ENCODE measurements at regions not wholly inside any gene's neighbourhood (a gene's known extent, or its start where the extent isn't known, plus 50 kb on each side); places are given as distances from the start of the nearest gene placed in this dataset.
A peak's percentile ranks its signal among the peaks of the same experiment; 100 is the strongest.

DNA sequence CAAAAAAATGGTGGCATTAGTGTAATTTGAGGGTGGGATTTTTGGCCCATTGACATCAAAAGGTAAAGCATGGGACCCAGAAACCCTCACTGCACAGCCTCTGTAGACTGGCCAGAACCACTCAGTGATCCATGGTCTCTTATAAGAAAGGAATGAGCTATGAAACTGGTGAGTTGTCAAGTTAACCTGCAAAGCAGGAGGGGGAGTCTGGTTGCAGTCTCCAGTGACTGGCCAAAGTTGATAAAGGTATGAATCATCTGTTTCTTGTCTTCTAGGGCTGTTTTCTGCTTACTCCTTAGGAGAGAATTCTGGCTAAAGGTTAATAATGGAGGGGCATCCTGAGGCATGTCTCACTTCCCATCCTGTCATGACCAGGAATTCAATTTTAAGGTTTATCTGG lies 325.2 kb downstream of the TLR4 start:
- no peak for ATAC-seq (replicated peaks in 6 of 8)
- in situ Hi-C loops (cut with MboI; ENCODE audit: low pct_unique_long_range_greater_than_20kb in 2 of 9, low sequenced_read_pairs in 9 of 9, unreplicated experiment in 9 of 9) = no loop called here

DNA sequence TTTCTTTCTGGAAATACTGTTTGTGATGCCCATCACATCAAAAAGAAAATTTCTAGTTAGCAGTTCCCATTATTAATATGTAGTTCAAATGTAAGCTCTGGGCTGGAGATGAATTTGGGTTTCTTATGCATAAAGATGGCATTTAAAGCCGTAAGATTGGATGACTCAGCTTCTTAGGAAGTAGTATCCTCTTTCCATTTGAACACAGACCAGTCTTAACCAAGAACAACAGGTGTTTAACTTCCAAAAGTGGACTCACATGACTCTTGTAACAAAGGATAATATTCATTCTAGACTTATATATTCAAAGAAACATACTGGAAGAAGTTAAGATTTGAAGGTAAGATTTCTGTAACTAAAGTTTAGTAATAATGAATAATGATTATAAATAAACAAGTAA lies 330.5 kb downstream of the TLR4 start:
- in situ Hi-C loops (cut with MboI; ENCODE audit: low pct_unique_long_range_greater_than_20kb in 2 of 9, low sequenced_read_pairs in 9 of 9, unreplicated experiment in 9 of 9) = no loop called here
- Histone ChIP-seq H3K4me3 (no peak overlapping the region), H3K27ac (no peak overlapping the region), H3K4me1 (replicated peaks in 1 of 2) (peaks cover 0 to 3% of the 10 kb centered on the region in 2 donors)
- no peak for ATAC-seq (replicated peaks in 6 of 8)
- 0 to 100% (median 20%) methylated on average over 1 of the region's 1 CpG; no CpG with 5 or more reads in 1 of the 10 experiments for WGBS, 10 experiments

More for the DNA sequence above, 325.2 kb downstream of the TLR4 start:
- H3K4me1 ChIP-seq (replicated peaks in 1 of 2) = peaks cover 0 to 3% of the 10 kb centered on the region in 2 donors
- H3K27ac ChIP-seq = no peak overlapping the region
- no peak overlapping the region for H3K4me3 ChIP-seq

DNA sequence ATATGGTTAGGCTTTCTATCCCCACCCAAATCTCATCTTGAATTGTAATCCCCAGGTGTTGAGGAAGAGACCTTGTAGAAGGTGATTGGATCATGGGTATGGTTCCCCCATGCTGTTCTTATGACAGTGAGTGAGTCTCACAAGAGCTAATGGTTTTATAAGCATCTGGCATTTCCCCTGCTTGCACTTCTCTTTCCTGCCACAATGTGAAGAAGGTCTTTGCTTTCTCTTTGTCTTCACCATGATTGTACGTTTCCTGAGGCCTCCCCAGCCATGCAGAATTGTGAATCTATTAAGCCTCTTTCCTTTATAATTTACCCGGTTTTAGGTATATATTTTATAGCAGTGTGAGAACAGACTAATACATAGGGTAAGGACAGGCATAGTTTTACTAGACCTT lies 334.5 kb downstream of the TLR4 start:
- H3K4me3 ChIP-seq = no peak overlapping the region
- in situ Hi-C loops (cut with MboI; ENCODE audit: low pct_unique_long_range_greater_than_20kb in 2 of 9, low sequenced_read_pairs in 9 of 9, unreplicated experiment in 9 of 9) = no loop called here
- peak in 1 of 8 experiments; percentile 40 for ATAC-seq (replicated peaks in 6 of 8)
- H3K27ac ChIP-seq = no peak overlapping the region
- 0 to 90% (median 69%) methylated on average over 1 to 2 of the region's 2 CpGs; no CpG with 5 or more reads in 2 of the 10 experiments for WGBS, 10 experiments
- H3K4me1 ChIP-seq (replicated peaks in 1 of 2) = no peaks in the 10 kb centered on the region

DNA sequence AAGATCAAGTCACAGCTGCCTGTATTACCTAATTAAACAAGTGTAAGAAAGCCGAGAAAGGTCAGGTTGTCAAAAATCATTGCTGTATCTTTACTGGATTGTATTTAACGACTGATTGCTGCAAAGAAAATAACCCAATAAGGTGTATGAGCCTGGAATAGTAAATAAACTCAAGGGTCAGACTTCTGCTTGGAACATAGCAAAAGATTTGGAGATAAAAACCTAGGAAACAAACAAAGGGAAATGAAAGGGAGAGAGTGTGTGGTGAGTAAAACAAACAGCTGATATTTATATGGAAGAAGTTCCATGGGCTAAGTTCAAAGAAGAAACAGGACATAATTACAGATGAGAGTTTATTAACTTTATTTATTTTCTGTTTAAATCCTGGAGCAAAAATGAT lies 354.0 kb downstream of the TLR4 start:
- in situ Hi-C loops (cut with MboI; ENCODE audit: low pct_unique_long_range_greater_than_20kb in 2 of 9, low sequenced_read_pairs in 9 of 9, unreplicated experiment in 9 of 9) = no loop called here
- H3K27ac ChIP-seq = no peak overlapping the region
- WGBS, 10 experiments = 0 to 64% (median 34%) methylated on average over 1 to 2 of the region's 2 CpGs
- no peak overlapping the region for H3K4me3 ChIP-seq
- ATAC-seq (replicated peaks in 6 of 8) = no peak
- H3K4me1 ChIP-seq (replicated peaks in 1 of 2) = no peaks in the 10 kb centered on the region

GRCh38 chr9:118059484-118060278 lies 355.5 kb downstream of the TLR4 start:
- in situ Hi-C loops (cut with MboI; ENCODE audit: low pct_unique_long_range_greater_than_20kb in 2 of 9, low sequenced_read_pairs in 9 of 9, unreplicated experiment in 9 of 9) = no loop called here
- Histone ChIP-seq H3K27ac (no peak overlapping the region), H3K4me1 (replicated peaks in 1 of 2) (no peaks in the 10 kb centered on the region), H3K4me3 (no peak overlapping the region)
- 7 to 55% (median 19%) methylated on average over 3 to 11 of the region's 11 CpGs for WGBS, 10 experiments
- no peak for ATAC-seq (replicated peaks in 6 of 8)

- peaks cover 3 to 24% of the 10 kb centered on the region in 2 donors for H3K4me1 ChIP-seq (replicated peaks in 1 of 2)
- 0 to 93% (median 63%) methylated on average over 1 to 7 of the region's 13 CpGs; no CpG with 5 or more reads in 3 of the 10 experiments for WGBS, 10 experiments
- H3K4me3 ChIP-seq = no peak overlapping the region
- in situ Hi-C loops (cut with MboI; ENCODE audit: low pct_unique_long_range_greater_than_20kb in 2 of 9, low sequenced_read_pairs in 9 of 9, unreplicated experiment in 9 of 9) = no loop called here
- no peak for ATAC-seq (replicated peaks in 6 of 8)
- H3K27ac ChIP-seq = no peak overlapping the region
These were observed 379.0 kb downstream of the TLR4 start for GRCh38 chr9:118083161-118083560.

GRCh38 chr9:118088090-118088489 lies 383.9 kb downstream of the TLR4 start:
- ATAC-seq (replicated peaks in 6 of 8) = no peak
- no peak overlapping the region for H3K27ac ChIP-seq
- in situ Hi-C loops (cut with MboI; ENCODE audit: low pct_unique_long_range_greater_than_20kb in 2 of 9, low sequenced_read_pairs in 9 of 9, unreplicated experiment in 9 of 9) = no loop called here
- H3K4me1 ChIP-seq (replicated peaks in 1 of 2) = peaks cover 3 to 22% of the 10 kb centered on the region in 2 donors
- WGBS, 10 experiments = 0 to 100% (median 60%) methylated on average over 1 to 2 of the region's 2 CpGs; no CpG with 5 or more reads in 1 of the 10 experiments
- H3K4me3 ChIP-seq = no peak overlapping the region

DNA sequence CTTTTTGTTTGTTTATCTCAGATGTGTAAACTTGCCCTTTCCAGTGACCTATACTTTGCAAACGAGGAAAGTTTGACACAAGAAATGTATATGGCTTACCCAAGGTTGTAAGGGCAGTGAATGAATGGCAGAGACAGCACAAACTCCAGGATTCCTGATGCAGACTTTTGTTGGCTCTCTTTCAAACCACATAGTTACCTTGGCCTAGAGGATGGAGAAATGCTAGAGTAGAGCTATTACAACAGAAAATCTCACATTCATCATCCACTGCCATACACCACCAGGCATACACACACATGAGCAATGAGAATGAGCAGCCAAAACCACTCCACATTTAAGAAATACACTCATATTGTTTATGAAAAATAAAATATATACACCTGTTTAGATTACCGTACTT lies 387.0 kb downstream of the TLR4 start:
- WGBS, 10 experiments = 0 to 100% (median 83%) methylated on average over 1 to 2 of the region's 2 CpGs; no CpG with 5 or more reads in 1 of the 10 experiments
- no peak for ATAC-seq (replicated peaks in 6 of 8)
- in situ Hi-C loops (cut with MboI; ENCODE audit: low pct_unique_long_range_greater_than_20kb in 2 of 9, low sequenced_read_pairs in 9 of 9, unreplicated experiment in 9 of 9) = no loop called here
- Histone ChIP-seq H3K4me3 (no peak overlapping the region), H3K27ac (no peak overlapping the region), H3K4me1 (replicated peaks in 1 of 2) (peaks cover 3 to 21% of the 10 kb centered on the region in 2 donors)

DNA sequence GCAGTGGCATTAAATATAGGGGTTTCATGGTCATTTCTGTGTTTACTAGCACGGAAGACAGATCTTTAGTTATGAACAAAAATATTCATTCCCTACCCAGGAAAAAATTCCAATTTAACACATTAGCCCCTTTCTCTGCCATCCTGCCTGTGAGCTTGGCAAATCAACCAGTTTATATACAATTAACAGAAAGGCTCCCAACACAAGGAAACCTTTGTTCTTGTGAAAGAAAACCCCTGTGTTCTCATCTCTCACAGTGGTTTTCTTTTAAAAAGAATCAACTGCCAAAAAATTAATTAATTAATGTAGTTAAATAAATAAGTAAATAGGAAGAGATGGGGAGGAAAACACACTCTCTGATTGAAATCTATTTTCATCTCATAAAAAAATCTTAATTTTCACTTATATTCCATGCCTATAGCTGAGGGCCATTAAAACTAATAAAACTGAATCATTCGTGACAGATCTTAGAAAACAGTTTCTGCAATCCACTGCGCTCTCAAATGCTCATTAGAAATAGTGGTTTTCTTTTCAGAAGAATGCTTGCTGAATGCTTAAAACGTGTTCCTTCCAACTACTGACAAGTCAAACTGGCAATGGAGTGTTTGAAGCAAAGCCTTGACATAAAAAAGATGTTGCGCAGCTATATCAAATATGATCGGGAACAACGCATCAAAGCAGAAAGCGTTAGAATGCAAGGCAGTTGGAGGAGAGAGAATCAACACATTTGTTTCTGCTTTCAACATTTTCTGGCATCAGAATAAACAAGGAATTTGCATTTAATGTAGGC lies 387.7 kb downstream of the TLR4 start:
- H3K27ac ChIP-seq = no peak overlapping the region
- WGBS, 10 experiments = 28 to 84% (median 70%) methylated on average over 4 to 8 of the region's 8 CpGs
- ATAC-seq (replicated peaks in 6 of 8) = no peak

DNA sequence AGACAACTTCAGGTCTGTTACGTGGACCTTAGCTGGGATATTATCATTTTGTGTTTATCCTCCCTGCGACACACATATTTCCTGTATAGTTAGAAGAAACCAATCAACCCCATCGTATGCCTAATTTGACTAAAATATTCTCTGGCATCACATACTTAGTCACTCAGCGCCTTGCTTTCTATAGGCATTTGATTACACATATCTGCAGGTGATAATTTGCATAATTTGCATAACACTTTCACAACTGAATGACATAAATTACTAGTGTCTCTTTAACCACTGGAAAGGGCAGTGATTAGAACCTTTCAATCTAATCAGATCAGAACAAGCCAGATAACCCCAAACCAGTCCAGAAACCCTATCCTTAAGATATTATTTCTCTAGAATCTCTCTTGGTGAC lies 390.2 kb downstream of the TLR4 start:
- in situ Hi-C loops (cut with MboI; ENCODE audit: low pct_unique_long_range_greater_than_20kb in 2 of 9, low sequenced_read_pairs in 9 of 9, unreplicated experiment in 9 of 9) = no loop called here
- Histone ChIP-seq H3K4me1 (replicated peaks in 1 of 2) (peaks cover 0 to 14% of the 10 kb centered on the region in 2 donors), H3K4me3 (no peak overlapping the region), H3K27ac (no peak overlapping the region)
- ATAC-seq (replicated peaks in 6 of 8) = no peak
- WGBS, 10 experiments = 12 to 92% (median 66%) methylated on average over 1 to 4 of the region's 4 CpGs; no CpG with 5 or more reads in 2 of the 10 experiments

More for the DNA sequence above, 387.7 kb downstream of the TLR4 start:
- Histone ChIP-seq H3K4me3 (no peak overlapping the region), H3K4me1 (replicated peaks in 1 of 2) (peaks cover under 1 to 15% of the 10 kb centered on the region in 2 donors)
- in situ Hi-C loops (cut with MboI; ENCODE audit: low pct_unique_long_range_greater_than_20kb in 2 of 9, low sequenced_read_pairs in 9 of 9, unreplicated experiment in 9 of 9) = no loop called here

- Histone ChIP-seq H3K27ac (no peak overlapping the region), H3K4me1 (replicated peaks in 1 of 2) (peaks cover 4 to 24% of the 10 kb centered on the region in 2 donors), H3K4me3 (no peak overlapping the region)
- WGBS, 10 experiments = 13 to 97% (median 82%) methylated on average over 1 to 3 of the region's 3 CpGs; no CpG with 5 or more reads in 1 of the 10 experiments
- ATAC-seq (replicated peaks in 6 of 8) = peak in 1 of 8 experiments; percentile 35
- in situ Hi-C loops (cut with MboI; ENCODE audit: low pct_unique_long_range_greater_than_20kb in 2 of 9, low sequenced_read_pairs in 9 of 9, unreplicated experiment in 9 of 9) = no loop called here
These were observed 396.6 kb downstream of the TLR4 start for GRCh38 chr9:118100529-118101419.

DNA sequence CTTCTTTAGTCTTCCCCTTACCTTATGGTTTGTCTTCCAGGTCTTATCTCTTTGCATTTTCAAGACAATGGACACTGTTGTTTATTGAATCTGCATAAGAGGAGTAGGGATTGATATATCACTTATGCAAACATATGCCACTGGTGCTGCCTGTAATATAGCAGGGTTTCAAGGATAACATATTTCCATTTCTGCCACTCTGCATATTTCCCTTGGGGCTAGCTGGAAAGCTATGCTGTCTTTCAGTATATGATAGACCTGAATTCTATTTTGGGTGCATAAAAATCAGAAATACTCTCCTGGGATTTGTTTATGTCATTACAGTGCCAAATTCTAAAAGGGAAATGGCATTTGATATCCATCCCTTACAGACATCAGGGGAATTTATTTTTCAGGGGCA lies 400.2 kb downstream of the TLR4 start:
- peak in 4 of 8 experiments; percentile 57 to 91 (median 69) for ATAC-seq (replicated peaks in 6 of 8)
- Histone ChIP-seq H3K4me1 (replicated peaks in 1 of 2) (peaks cover 4 to 18% of the 10 kb centered on the region in 2 donors), H3K27ac (no peak overlapping the region), H3K4me3 (no peak overlapping the region)
- in situ Hi-C loops (cut with MboI; ENCODE audit: low pct_unique_long_range_greater_than_20kb in 2 of 9, low sequenced_read_pairs in 9 of 9, unreplicated experiment in 9 of 9) = no loop called here

GRCh38 chr9:118108971-118109370 lies 404.8 kb downstream of the TLR4 start:
- Histone ChIP-seq H3K4me1 (replicated peaks in 1 of 2) (peaks cover 6 to 21% of the 10 kb centered on the region in 2 donors), H3K4me3 (no peak overlapping the region), H3K27ac (no peak overlapping the region)
- ATAC-seq (replicated peaks in 6 of 8) = no peak
- WGBS, 10 experiments = 38 to 100% (median 100%) methylated on average over 1 of the region's 1 CpG; no CpG with 5 or more reads in 5 of the 10 experiments
- in situ Hi-C loops (cut with MboI; ENCODE audit: low pct_unique_long_range_greater_than_20kb in 2 of 9, low sequenced_read_pairs in 9 of 9, unreplicated experiment in 9 of 9) = no loop called here

Data from motor neuron (in vitro differentiated cells).